Tibial nerve (tissue), 4 donors: ENCODE measurements at regions not wholly inside any gene's neighbourhood (a gene's known extent, or its start where the extent isn't known, plus 50 kb on each side); places are given as distances from the start of the nearest gene placed in this dataset.

ENCODE experiments used
- DNase-seq, 2 donors: peaks; one replicate each; pipeline ENCODE4 v3.0.0-alpha.2; 2019; ENCODE audit warnings: low spot score in 2 of 2
- H3K27ac ChIP-seq, 4 donors: fragments of 200-600 bp; sonication (generic) in 3 of 4; one replicate each; pipeline ENCODE4 v1.5.1; 2017 to 2019; ENCODE audit warnings: mild to moderate bottlenecking in 1 of 4
- H3K27me3 ChIP-seq, 2 donors: fragments of 200-600 bp; sonication (generic) in 1 of 2; one replicate each; pipeline versions ENCODE4 v1.5.1 to v1.6.0; 2017 to 2019
- H3K36me3 ChIP-seq, 3 donors: fragments of 200-600 bp; sonication (generic); one replicate each; pipeline ENCODE4 v1.5.1; 2018 to 2019
- H3K4me1 ChIP-seq, 4 donors: fragments of 200-600 bp; sonication (generic) in 3 of 4; one replicate each; pipeline ENCODE4 v1.5.1; 2017 to 2019
- H3K4me3 ChIP-seq, 4 donors: fragments of 200-600 bp; sonication (generic) in 3 of 4; one replicate each; pipeline ENCODE4 v1.5.1; 2017 to 2019; ENCODE audit warnings: mild to moderate bottlenecking in 1 of 4, moderate library complexity in 1 of 4
- H3K9me3 ChIP-seq, 4 donors: fragments of 200-600 bp; sonication (generic) in 3 of 4; one replicate each; pipeline ENCODE4 v1.5.1; 2017 to 2019
- CTCF ChIP-seq, 5 experiments: fragments of 200-600 bp in 3 of 5; fragments of 450-650 bp in 2 of 5; sonication (generic) in 3 of 5; IDR thresholded peaks; one replicate each; pipeline ENCODE4 v1.5.1; 2016 to 2019; ENCODE audit warnings: antibody characterized with exemption in 5 of 5, mild to moderate bottlenecking in 3 of 5, moderate library complexity in 2 of 5
- EP300 ChIP-seq, 2 donors: sonication (generic); formaldehyde crosslinking; IDR thresholded peaks; one replicate each; pipeline ENCODE4 v1.6.1; 2017; ENCODE audit warnings: antibody characterized with exemption in 2 of 2, mild to moderate bottlenecking in 1 of 2
- POLR2A ChIP-seq, 2 donors: fragments of 450-650 bp; IDR thresholded peaks; one replicate each; pipeline ENCODE4 v1.6.1; 2017; ENCODE audit warnings: antibody characterized with exemption in 2 of 2, mild to moderate bottlenecking in 2 of 2, moderate library complexity in 2 of 2
- WGBS, 2 donors: methylation state at CpG; one replicate each; pipeline ENCODE4 v1.1.5; 2018; 5-methylcytosine and 5-hydroxymethylcytosine counted together

- Histone ChIP-seq H3K27me3 (no peaks in the 10 kb centered on the region), H3K27ac (no peak overlapping the region), H3K4me3 (no peak overlapping the region), H3K4me1 (no peaks in the 10 kb centered on the region), H3K9me3 (no peaks in the 10 kb centered on the region), H3K36me3 (no peaks in the 10 kb centered on the region)
- 76 to 78% methylated on average over 4 of the region's 4 CpGs for WGBS, 2 donors
- no peak for TF ChIP-seq EP300 (IDR thresholded peaks at IDR 0.05)
- TF ChIP-seq CTCF (IDR thresholded peaks at IDR 0.05) = no peak
- TF ChIP-seq POLR2A (IDR thresholded peaks at IDR 0.05) = no peak
- no peak for DNase-seq
These were observed 346.7 kb downstream of the CDH26 start for GRCh38 chr20:60304931-60305330.

- H3K4me3 ChIP-seq = no peak overlapping the region
- no peaks in the 10 kb centered on the region for H3K4me1 ChIP-seq
- no peak for DNase-seq
- 61 to 78% methylated on average over 3 of the region's 3 CpGs for WGBS, 2 donors
- H3K36me3 ChIP-seq = no peaks in the 10 kb centered on the region
- H3K27me3 ChIP-seq = no peaks in the 10 kb centered on the region
- no peaks in the 10 kb centered on the region for H3K9me3 ChIP-seq
- H3K27ac ChIP-seq = no peak overlapping the region
- TF ChIP-seq CTCF (IDR thresholded peaks at IDR 0.05) (no peak), EP300 (IDR thresholded peaks at IDR 0.05) (no peak), POLR2A (IDR thresholded peaks at IDR 0.05) (no peak)
These were observed 347.9 kb downstream of the CDH26 start for GRCh38 chr20:60306105-60306504.

DNA sequence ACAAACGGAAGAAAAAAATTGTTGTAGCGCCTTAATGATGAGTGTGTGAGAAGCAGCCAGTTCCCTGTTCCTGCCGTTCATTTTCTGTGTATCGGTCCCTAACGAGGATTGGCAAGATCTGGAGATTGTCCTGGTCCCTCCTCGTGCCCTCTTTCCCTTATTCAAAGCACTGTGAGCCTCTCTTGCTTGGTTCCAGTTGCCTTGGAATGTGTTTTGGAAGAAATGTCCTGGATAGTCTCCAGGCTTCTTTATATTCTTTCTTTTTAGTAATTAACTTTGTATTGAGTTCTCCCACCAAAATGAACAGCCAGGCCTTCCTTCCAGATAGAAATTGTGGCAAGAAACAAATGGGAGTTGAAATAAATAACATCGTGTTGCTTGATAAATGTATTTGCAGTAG is 348.3 kb downstream of the CDH26 start:
- TF ChIP-seq POLR2A (IDR thresholded peaks at IDR 0.05) = no peak
- no peak for TF ChIP-seq CTCF (IDR thresholded peaks at IDR 0.05)
- no peak for TF ChIP-seq EP300 (IDR thresholded peaks at IDR 0.05)
- H3K4me1 ChIP-seq = no peaks in the 10 kb centered on the region
- H3K9me3 ChIP-seq = no peaks in the 10 kb centered on the region
- H3K27me3 ChIP-seq = no peaks in the 10 kb centered on the region
- 63 to 75% methylated on average over 7 of the region's 7 CpGs for WGBS, 2 donors
- no peaks in the 10 kb centered on the region for H3K36me3 ChIP-seq
- H3K4me3 ChIP-seq = no peak overlapping the region
- DNase-seq = no peak
- no peak overlapping the region for H3K27ac ChIP-seq

- no peaks in the 10 kb centered on the region for H3K36me3 ChIP-seq
- no peaks in the 10 kb centered on the region for H3K9me3 ChIP-seq
- no peaks in the 10 kb centered on the region for H3K4me1 ChIP-seq
- H3K4me3 ChIP-seq = no peak overlapping the region
- H3K27ac ChIP-seq = no peak overlapping the region
- H3K27me3 ChIP-seq = no peaks in the 10 kb centered on the region
- no peak for DNase-seq
- TF ChIP-seq EP300 (IDR thresholded peaks at IDR 0.05) (no peak), CTCF (IDR thresholded peaks at IDR 0.05) (no peak), POLR2A (IDR thresholded peaks at IDR 0.05) (no peak)
- 81 to 84% methylated on average over 13 of the region's 13 CpGs for WGBS, 2 donors
These were observed 352.5 kb downstream of the CDH26 start for GRCh38 chr20:60310560-60311349.

DNA sequence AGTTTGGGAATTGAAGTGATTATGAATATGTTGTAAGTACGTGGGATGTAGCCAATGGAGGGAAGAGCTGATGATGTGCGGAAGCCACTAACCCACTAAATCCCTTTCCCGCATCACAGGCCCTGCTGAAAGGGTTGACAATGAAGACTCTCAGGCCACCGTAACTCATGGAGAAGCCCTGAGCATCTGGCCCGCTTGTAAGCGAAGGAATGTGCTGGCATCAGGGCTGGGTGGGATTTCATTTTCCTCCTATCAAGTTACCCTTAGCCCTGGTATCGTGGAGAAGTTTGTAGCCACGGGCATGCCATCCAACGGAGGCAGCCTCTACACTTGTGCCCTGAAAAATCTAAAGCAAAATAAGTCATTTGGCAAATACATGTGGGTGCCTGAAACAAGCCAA is 355.0 kb downstream of the CDH26 start:
- Histone ChIP-seq H3K27me3 (no peaks in the 10 kb centered on the region), H3K27ac (no peak overlapping the region), H3K4me1 (no peaks in the 10 kb centered on the region), H3K9me3 (no peaks in the 10 kb centered on the region), H3K36me3 (no peaks in the 10 kb centered on the region), H3K4me3 (no peak overlapping the region)
- TF ChIP-seq POLR2A (IDR thresholded peaks at IDR 0.05) (no peak), EP300 (IDR thresholded peaks at IDR 0.05) (no peak), CTCF (IDR thresholded peaks at IDR 0.05) (no peak)
- DNase-seq = no peak
- 88 to 96% methylated on average over 9 of the region's 9 CpGs for WGBS, 2 donors
